ENCODE measurements at regions not wholly inside any gene's neighbourhood (a gene's known extent, or its start where the extent isn't known, plus 50 kb on each side); places are given as distances from the start of the nearest gene placed in this dataset.
A peak's percentile ranks its signal among the peaks of the same experiment; 100 is the strongest.
"Not testable (repeated sequence)": the region's sequence is repeated elsewhere in the genome, so short reads cannot be mapped to it uniquely, and the experiment has no call there.

GRCh38 chr20:29790510-29790909 lies 1467.0 kb upstream of the DEFB115 start:
- H3K36me3 Mint-ChIP-seq (ENCODE audit: low read depth) = no peaks in the 10 kb centered on the region
- no peak overlapping the region for H3K27ac Mint-ChIP-seq (ENCODE audit: unreplicated experiment)
- no peak for TF ChIP-seq CTCF (IDR thresholded peaks at IDR 0.05)
- no peaks in the 10 kb centered on the region for H3K4me1 Mint-ChIP-seq (ENCODE audit: low read depth)
- DNase-seq (ENCODE audit: low spot score) = no peak
- H3K27me3 Mint-ChIP-seq (ENCODE audit: low read depth) = no peaks in the 10 kb centered on the region
- H3K4me3 Mint-ChIP-seq (ENCODE audit: unreplicated experiment) = no peak overlapping the region
- peaks cover 66% of the 10 kb centered on the region for H3K9me3 Mint-ChIP-seq (ENCODE audit: low read depth)

DNA sequence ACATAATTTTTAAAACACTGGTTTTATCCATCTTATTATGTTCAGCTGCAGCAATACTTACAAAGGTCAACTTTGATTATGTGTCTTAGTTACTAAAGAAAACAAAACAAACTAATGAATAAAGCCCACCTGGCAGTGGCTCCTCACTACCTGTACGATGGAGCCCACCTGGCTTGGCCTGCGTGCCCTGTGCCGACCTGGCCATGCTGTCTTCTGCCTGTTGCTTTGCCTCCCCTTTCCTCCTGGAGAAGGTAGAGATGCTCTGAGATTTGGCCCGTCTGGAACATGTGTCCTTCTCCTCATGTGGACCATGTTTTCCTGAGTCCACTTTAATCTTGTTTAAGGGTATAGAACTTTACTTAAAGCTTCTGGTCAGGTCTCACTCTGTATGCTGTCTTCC lies 1426.0 kb upstream of the DEFB115 start:
- H3K27me3 Mint-ChIP-seq (ENCODE audit: low read depth); H3K36me3 Mint-ChIP-seq (ENCODE audit: low read depth); H3K4me1 Mint-ChIP-seq (ENCODE audit: low read depth); DNase-seq (ENCODE audit: low spot score); H3K4me3 Mint-ChIP-seq (ENCODE audit: unreplicated experiment); H3K27ac Mint-ChIP-seq (ENCODE audit: unreplicated experiment): not testable (repeated sequence)
- peaks cover 68% of the 10 kb centered on the region for H3K9me3 Mint-ChIP-seq (ENCODE audit: low read depth)

DNA sequence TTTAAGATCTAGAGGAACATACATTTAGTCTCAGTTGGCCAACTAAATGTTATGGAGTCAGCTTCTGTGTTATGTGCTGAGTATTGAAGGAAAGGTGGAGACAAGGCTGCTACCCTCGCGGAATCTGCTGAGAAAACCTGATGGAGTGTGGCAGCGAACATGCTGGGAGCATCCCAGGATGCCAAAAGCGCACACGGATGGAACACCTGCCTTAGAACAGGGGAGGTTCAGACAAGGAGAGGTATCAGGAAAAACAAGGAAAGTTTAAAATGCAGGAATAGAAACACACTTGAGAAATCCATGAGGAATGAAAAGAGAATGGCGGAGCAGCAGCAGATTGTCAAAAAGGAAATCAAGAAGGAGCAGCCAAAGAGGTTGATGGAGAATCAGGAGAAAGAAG lies 1389.5 kb upstream of the DEFB115 start:
- not testable (repeated sequence) for H3K36me3 Mint-ChIP-seq (ENCODE audit: low read depth); H3K4me1 Mint-ChIP-seq (ENCODE audit: low read depth); H3K4me3 Mint-ChIP-seq (ENCODE audit: unreplicated experiment); H3K27me3 Mint-ChIP-seq (ENCODE audit: low read depth); H3K27ac Mint-ChIP-seq (ENCODE audit: unreplicated experiment)
- peaks cover 76% of the 10 kb centered on the region for H3K9me3 Mint-ChIP-seq (ENCODE audit: low read depth)
- DNase-seq (ENCODE audit: low spot score) = peak; percentile 41

DNA sequence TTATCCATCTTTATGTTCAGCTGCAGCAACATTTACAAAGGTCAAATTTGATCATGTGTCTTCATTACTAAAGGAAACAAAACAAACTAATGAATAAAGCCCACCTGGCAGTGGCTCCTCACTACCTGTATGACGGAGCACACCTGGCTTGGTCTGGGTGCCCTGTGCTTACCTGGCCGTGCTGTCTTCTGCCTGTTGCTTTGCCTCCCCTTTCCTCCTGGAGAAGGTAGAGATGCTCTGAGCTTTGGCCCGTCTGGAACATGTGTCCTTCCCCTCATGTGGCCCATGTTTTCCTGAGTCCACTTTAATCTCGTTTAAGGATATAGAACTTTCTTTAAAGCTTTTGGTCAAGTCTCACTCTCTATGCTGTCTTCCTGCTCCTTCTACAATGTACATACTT lies 1388.8 kb upstream of the DEFB115 start:
- H3K27ac Mint-ChIP-seq (ENCODE audit: unreplicated experiment); H3K4me1 Mint-ChIP-seq (ENCODE audit: low read depth); H3K36me3 Mint-ChIP-seq (ENCODE audit: low read depth); H3K4me3 Mint-ChIP-seq (ENCODE audit: unreplicated experiment); H3K27me3 Mint-ChIP-seq (ENCODE audit: low read depth): not testable (repeated sequence)
- peaks cover 76% of the 10 kb centered on the region for H3K9me3 Mint-ChIP-seq (ENCODE audit: low read depth)
- peak; percentile 70 for DNase-seq (ENCODE audit: low spot score)

DNA sequence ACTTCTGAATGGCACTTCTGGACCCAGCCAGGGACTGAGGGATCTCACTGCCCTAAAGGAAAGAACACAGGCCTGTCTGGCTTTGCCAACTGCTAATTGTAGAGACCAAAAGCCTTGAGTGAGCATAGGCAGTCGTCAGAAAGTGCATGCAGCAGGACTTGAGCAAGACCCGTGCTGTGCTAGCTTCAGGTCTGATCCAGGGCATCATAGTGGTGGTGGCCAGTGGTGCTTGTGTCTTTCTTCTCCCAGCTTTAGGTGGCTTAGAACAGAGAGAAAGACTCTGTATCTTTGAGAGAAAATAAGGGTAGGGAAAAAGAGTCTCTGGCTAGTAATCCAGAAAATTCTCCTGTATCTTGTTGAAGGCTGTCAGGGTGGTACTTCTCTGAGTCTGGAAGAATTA lies 1385.6 kb upstream of the DEFB115 start:
- H3K27me3 Mint-ChIP-seq (ENCODE audit: low read depth); H3K36me3 Mint-ChIP-seq (ENCODE audit: low read depth); H3K4me3 Mint-ChIP-seq (ENCODE audit: unreplicated experiment); H3K4me1 Mint-ChIP-seq (ENCODE audit: low read depth); H3K27ac Mint-ChIP-seq (ENCODE audit: unreplicated experiment): not testable (repeated sequence)
- DNase-seq (ENCODE audit: low spot score) = peak; percentile 77
- peaks cover 62% of the 10 kb centered on the region for H3K9me3 Mint-ChIP-seq (ENCODE audit: low read depth)

DNA sequence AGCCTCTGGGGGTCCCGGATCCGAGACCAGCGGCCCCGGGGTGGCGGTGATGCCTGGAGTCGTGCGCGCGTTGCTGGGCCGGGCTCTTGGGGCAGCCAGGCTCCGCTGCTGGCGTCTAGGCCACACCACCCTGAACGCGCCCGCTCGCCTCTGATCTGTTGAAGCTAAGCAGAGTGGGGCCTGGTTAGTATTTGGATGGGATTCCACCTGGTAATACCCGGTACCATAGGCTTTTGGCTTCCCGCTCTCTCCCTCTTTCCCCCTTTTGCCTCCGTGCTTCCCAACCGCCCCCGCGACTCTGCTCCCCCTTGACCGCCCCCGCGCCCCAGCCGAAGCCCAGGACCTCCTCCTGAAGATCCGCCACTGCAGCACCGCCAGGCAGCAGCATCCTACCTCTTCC lies 1383.5 kb upstream of the DEFB115 start:
- no peaks in the 10 kb centered on the region for H3K4me1 Mint-ChIP-seq (ENCODE audit: low read depth)
- peak; percentile 100 for DNase-seq (ENCODE audit: low spot score)
- H3K36me3 Mint-ChIP-seq (ENCODE audit: low read depth) = peaks cover 12% of the 10 kb centered on the region
- no peak for TF ChIP-seq CTCF (IDR thresholded peaks at IDR 0.05)
- H3K4me3 Mint-ChIP-seq (ENCODE audit: unreplicated experiment) = no peak overlapping the region
- H3K27ac Mint-ChIP-seq (ENCODE audit: unreplicated experiment) = no peak overlapping the region
- peaks cover 66% of the 10 kb centered on the region for H3K9me3 Mint-ChIP-seq (ENCODE audit: low read depth)
- H3K27me3 Mint-ChIP-seq (ENCODE audit: low read depth) = no peaks in the 10 kb centered on the region

DNA sequence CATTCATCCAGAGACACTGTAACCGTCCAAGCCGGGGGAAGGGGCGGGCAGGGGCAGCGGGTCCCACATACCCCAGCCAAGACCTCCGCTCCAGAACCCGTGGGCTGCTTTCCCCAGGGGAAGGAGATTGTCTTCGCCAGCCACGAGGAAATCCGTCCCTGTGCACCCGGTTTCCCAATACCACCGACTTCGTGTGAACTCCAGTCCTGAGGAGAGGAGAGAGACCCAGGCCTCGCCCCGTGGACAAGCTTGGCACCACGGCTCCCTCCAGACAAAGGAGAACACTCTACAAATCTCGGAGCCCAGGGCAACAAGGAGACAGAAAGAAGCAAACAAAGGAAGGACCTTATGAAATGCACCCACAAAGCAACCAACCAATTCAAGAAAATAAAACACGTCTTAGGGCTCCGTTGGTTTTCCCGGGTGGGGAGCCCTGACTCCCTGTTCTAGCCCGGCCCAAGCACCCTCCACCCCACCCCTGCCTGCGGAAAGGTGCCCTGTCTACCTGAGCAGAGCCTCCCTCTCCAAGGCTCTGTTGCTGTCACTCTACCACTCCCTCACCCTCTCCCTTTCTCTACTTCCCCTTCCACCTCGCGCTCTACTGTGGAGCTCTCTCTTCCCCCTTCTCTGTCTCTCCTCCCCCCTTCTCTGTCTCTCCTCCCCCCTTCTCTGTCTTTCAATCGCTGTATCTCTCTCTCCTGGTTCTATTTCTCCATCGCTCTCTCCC lies 1382.8 kb upstream of the DEFB115 start:
- DNase-seq (ENCODE audit: low spot score) = peak; percentile 83
- Mint-ChIP-seq H3K36me3 (ENCODE audit: low read depth) (peaks cover 12% of the 10 kb centered on the region), H3K4me3 (ENCODE audit: unreplicated experiment) (no peak overlapping the region), H3K27ac (ENCODE audit: unreplicated experiment) (no peak overlapping the region), H3K9me3 (ENCODE audit: low read depth) (peaks cover 62% of the 10 kb centered on the region), H3K4me1 (ENCODE audit: low read depth) (no peaks in the 10 kb centered on the region), H3K27me3 (ENCODE audit: low read depth) (no peaks in the 10 kb centered on the region)
- TF ChIP-seq CTCF (IDR thresholded peaks at IDR 0.05) = no peak

- peaks cover 11% of the 10 kb centered on the region for H3K36me3 Mint-ChIP-seq (ENCODE audit: low read depth)
- H3K9me3 Mint-ChIP-seq (ENCODE audit: low read depth) = peaks cover 57% of the 10 kb centered on the region
- peak; percentile 97 for DNase-seq (ENCODE audit: low spot score)
These were observed 1382.0 kb upstream of the DEFB115 start for GRCh38 chr20:29875321-29876083.

GRCh38 chr20:29876084-29876910 lies 1381.2 kb upstream of the DEFB115 start:
- H3K9me3 Mint-ChIP-seq (ENCODE audit: low read depth) = peaks cover 55% of the 10 kb centered on the region

More at GRCh38 chr20:29875321-29876083, 1382.0 kb upstream of the DEFB115 start:
- H3K4me1 Mint-ChIP-seq (ENCODE audit: low read depth); H3K27me3 Mint-ChIP-seq (ENCODE audit: low read depth); H3K27ac Mint-ChIP-seq (ENCODE audit: unreplicated experiment); H3K4me3 Mint-ChIP-seq (ENCODE audit: unreplicated experiment): not testable (repeated sequence)

More at GRCh38 chr20:29876084-29876910, 1381.2 kb upstream of the DEFB115 start:
- H3K36me3 Mint-ChIP-seq (ENCODE audit: low read depth) = peaks cover 11% of the 10 kb centered on the region
- DNase-seq (ENCODE audit: low spot score) = peak; percentile 94
- not testable (repeated sequence) for H3K4me3 Mint-ChIP-seq (ENCODE audit: unreplicated experiment); H3K4me1 Mint-ChIP-seq (ENCODE audit: low read depth); H3K27ac Mint-ChIP-seq (ENCODE audit: unreplicated experiment); H3K27me3 Mint-ChIP-seq (ENCODE audit: low read depth)

Measured in chondrocyte (in vitro differentiated cells).